HG02885 (cell line): ENCODE measurements at regions not wholly inside any gene's neighbourhood (a gene's known extent, or its start where the extent isn't known, plus 50 kb on each side); places are given as distances from the start of the nearest gene placed in this dataset.

Experiments used
- ATAC-seq: cut with Tn5 transposase; IDR thresholded peaks from one replicate; pipeline ENCODE4 v1.9.1; 2021; ENCODE audit warnings: mild to moderate bottlenecking; ENCODE audit not compliant: unreplicated experiment, poor library complexity

DNA sequence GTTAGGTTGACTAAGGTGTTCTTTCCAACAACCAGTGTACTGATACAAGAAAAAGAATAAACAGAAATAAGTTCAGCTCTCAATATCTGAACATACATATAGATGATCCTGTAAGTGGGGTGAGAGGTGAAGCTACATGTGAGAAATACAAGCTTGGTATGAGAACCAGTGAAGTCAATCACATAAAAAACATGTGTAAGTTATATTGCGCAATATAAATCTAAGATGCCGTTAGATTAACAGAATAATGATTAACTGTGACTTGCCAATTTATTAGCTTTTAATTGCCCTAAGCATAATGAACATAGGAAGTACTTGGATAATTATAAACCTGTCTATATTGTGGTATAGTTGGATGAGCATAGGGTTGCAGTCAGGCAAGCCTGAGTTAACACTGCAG is 1597.1 kb upstream of the GOT2 start:
- no peak for ATAC-seq

DNA sequence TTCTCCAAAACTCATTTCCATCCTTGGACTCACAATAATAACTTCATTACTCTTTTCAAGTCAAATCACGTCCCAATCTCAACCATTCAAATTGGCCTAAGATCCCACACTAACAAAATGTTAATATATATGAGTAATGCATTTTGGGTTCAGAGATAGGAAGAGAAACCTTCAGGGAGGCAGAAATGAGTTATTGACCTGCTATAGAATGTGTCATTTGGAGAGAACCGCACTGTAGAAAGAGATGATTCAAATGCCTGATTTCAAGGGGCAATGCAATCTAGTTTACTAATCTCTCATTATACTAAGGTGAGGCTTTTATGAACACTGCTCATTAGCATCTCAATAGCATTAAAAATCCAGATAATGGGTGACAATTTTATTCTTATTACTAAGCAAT is 1595.0 kb upstream of the GOT2 start:
- no peak for ATAC-seq

DNA sequence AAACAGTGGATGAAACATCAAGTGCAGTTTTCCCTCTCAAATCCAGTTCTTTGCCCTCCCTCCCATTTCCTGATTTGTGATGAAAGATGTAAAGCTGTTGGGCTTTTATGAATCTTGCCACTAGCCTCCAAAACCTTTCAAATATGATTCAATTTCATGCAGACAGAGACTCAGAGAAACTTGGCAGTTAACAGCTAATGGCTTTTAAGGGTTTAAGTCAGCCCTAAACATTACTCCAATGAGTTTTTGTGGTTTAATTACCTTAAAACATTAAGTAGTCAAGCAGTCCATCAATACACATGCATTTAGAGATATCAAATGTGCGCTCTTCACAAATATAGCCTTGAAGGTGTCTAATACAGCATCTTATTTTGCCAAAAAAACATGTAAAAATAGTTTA is 1594.0 kb upstream of the GOT2 start:
- ATAC-seq, result no peak

DNA sequence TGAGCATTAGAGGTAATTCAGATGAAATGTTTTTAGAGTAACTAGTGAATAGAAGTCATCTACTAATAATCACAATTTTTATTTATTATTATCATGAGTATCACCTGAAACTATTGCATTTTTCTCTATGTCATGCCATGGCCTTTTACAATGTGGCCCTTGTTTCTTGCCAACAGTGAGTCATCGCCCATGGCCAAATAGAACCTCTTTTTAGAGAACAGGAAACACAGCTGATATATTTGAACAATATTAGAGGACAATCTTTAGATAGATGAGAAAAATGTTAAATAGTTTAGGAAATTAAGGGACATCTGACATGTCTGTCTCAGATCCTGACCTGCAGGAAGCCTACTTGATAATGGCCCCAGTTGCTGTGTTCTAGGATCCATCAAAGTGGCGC is 1584.4 kb upstream of the GOT2 start:
- ATAC-seq, result no peak

DNA sequence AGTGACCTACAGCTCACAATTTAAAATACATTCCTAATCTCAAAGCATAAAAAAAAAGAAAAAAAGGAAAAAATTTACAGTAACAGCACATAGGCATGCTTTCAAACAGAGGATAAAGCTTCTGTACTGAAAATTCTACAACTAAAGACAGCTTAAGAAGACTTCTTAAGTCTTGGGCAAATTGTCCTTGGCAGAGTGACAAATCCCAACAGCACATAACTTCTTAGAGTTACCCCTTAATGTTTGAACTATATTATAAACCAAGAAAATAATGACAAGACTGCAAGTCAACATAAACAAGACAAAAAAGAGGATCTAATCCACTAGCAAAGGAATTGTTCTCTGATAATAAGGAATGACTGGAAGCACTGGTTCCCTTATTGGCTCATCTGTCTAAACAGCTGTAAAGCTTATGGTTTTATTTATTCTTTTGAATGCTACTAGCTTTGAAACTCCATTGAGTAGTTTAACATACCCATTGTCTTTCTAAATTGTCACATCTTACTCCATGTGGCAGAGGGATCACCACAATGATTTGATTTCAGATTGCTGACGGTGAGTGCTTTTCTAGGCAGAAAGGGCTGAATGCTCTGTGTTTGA is 1576.8 kb upstream of the GOT2 start:
- ATAC-seq, result no peak

DNA sequence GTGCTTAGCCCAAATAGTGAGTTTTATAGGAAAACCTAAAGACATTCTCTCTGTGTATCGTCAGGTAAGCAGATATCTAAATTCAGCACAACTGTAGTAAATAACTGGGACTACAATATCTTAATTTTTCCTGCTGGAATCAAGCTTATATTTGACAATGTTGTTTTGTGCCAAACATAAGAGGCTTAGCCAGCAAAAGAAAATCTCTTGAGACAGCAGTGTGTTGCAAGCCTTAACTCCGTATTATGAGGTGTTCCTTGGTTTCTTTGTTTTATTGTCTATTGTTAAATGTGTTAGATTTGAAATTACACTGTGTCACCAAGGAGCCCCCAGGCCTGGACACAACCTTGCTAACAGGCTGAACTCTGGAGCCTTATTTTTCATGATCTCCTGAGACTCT is 1570.6 kb upstream of the GOT2 start:
- ATAC-seq, result no peak

DNA sequence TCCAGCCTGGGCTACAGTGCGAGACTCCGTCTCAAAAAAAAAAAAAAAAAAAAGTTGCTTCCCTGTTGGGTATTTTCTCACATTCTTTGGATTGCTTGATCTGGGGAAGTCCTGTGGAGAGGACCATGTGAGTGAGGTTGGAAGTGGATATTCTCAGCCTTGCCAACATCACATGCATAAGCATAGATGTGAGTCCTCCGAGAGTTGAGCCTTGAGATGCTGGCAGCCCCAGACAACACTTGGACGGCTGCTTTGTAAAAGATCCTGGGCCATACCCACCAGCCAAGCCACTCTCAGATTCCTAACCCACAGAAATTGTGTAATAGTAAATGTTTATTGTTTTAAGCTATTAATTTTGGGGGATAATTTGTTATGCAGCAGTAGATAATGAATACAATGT is 1570.0 kb upstream of the GOT2 start:
- no peak for ATAC-seq

DNA sequence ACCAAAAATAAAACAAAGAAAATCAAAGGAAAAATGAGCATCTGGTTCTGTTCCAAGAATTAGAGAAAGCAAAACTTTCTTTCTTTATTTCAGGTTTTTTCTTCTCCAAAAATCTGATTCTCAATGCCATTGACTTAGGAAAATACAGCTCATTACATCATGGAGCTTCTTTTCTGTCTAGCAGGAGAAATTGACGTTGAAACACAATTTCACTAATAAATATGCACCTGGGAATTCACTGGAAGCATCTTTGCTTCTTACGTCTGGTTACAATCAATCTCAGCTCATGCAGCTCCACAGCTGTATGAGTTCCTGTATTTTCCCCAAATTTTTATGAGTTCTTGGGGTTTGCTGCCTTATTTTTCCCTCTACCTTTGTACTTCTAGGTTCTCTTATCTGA is 1568.6 kb upstream of the GOT2 start:
- ATAC-seq, result no peak

DNA sequence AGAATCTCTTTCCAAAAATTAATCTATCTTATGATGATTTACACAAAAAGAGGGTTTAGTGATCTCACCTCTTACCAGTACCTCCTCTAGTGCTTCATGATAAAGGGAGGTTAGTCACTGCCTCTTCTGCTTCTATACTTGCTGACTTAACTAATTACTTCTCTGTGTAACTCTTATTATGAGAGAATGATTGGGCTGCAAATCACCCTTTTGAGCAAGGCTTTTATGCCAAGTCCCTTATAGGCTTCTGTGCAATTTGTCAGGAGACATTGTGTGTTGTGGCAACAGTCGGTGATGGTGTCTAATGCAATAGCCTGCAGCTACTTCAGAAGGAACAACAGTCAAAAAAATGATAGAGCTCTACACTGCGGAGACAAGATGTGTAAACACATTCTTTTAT is 1568.1 kb upstream of the GOT2 start:
- ATAC-seq, result no peak

DNA sequence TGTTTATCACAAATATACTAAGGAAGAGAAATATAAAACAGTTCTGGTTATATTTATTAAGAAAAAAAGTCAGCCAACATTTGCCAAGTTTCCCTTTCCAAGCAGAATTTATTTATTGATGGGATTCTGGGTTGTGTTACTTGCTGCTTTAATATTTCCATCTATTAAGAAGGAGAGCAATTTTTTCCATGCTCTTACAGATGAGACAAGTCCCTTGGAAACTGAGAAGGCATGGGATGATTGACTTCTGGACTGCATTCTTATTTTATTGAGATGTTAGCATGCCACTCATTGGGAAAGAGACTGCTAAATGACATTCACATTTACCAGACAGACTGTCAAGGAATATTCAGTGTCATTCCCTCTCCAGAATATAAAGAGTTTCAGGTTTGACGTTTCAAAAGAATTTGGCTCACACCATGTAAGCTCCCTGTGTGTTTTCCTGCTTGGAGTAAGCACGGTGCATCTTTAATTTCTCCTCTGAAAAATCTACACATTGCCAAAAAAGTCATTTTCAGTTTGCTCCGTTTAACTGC is 1565.2 kb upstream of the GOT2 start:
- ATAC-seq, result no peak

DNA sequence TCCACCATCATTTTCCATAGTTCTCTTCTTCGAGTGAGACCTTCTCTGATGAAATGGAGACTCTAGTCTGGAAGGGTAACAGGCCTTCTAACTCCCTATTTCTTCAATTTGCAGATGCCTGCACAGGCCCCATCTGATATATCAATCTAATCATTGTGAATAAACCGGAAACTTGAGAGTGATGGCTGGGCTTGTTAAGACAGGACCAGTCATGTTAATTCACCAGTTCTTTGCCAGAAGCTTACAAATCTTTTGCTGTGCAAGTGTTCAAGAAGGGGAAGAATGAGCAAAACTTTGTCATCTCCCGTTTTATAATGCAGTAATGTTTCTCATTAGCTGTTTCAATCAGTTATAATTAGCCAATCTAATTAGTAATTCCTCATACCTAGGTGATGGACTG is 1561.3 kb upstream of the GOT2 start:
- no peak for ATAC-seq

DNA sequence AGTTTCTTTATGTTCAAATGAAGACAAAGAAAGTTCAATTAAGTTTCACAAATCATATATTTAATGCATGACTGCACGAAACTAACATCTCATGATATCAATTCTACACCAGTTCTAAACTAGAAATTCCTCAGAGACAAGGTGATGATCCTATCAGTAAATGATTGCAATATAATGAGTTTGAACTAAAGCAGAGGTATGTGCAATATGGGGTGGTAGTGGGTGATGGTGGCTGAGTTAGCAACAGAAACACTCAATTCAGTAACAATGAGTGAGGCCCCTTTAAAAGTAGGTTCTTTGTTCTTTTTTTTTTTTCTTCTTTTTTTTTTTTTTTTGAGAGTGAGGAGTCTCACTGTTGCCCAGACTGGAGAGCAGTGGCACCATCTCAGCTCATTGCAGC is 1551.7 kb upstream of the GOT2 start:
- ATAC-seq, result no peak

DNA sequence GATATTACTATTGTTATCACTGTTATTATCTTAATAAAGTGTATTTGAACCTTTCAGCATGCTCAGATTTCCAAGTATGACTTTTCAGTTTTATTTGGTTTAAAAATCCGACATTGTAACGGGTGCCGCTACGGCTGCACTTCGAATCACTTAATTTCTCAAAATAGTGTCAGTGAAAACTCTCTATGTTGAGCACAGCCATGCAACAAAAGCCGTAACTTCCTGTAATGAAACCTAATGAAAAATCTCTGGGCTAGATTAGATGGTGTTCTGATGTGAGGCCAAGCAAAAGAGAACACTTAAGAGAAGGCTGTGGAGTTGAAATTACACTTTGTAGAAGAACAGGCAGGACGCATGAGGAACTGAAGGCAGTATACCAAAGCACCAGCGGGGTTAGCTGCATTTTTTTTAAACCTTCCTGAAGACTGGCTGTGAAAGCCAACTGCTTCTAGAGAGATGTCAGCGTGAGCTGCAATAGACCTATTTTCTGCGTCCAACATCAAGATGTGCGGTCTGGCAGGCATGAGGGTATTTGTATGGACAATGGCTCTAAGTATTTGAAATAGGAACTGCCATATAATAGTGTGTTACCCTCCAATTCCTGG is 1545.0 kb upstream of the GOT2 start:
- no peak for ATAC-seq

DNA sequence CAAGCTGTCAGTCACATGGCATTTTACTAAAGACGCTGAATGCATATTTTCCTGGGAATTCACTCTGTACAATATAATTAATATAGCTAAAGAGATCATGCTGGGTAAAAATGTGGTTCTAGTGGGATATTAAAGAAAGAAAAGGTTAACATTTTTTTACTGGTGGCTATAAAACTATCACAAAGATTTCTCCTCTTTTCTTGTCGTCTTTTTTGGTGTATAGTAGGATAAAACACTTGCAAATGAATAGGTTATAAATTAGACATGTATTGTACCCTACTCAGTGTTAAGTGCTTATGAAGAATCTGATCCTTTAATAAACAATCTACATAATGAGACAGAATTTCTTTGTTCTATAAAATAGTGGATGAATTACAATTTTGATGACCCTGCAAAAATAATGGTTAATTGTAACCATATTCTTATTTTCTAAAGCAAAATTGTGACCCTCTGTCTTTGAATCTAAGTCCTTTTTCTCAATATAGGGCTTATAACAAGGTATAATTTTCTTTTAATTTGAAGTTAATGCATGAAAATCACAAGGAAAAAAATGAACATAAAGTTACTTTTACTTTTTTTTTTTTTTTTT is 1540.4 kb upstream of the GOT2 start:
- ATAC-seq, result no peak

DNA sequence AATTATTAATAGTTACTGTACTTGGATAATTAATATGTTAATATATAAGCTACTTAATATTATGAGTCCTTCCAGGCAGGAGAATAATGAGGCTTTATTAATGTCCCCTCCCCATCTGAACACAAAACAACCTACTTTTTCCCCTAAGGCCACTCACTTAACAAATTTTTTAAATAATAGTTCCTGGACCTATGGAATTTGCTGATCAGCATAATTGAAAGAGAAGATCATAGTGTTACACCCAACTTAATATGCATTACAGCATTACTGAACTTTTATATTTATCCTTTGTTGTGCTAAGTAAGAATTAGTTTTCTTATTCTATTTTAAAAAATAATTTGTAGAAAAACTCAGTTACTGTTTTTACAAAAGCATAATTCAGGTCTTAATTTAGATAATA is 1537.7 kb upstream of the GOT2 start:
- no peak for ATAC-seq

DNA sequence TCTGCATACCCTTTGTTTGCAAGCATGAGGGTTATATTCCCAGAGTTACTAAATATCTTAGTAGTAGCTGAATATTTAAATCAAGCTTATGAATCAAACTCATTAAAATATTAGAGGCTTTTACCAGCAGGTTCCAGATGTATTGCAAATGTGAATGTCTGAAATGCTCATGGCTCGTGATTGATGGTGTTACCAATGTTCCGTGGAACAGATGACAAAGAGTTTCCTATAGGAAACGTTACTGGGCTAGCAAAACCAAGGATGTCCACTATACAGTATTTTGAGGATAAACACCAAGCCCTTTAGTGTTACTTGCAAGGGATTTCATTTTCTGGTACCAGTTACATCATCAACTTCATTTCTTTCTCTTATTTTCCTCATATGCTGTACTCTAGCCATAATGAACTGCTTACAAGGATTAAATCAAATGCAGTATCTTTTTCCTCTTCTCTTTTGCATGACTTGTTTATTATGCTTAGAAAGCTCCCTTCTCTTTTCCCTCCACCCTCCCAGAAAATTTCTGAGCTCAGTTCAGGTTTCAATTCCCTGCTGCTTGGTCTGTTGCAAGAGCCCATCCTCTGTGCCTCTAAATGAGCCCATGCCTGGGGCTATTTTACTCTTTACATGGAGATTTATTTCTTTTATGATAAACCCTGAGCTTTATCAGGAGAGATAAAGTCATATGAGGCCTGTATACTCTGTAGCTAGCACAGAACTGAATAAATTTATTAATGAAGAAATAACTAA is 1537.1 kb upstream of the GOT2 start:
- ATAC-seq, result no peak

DNA sequence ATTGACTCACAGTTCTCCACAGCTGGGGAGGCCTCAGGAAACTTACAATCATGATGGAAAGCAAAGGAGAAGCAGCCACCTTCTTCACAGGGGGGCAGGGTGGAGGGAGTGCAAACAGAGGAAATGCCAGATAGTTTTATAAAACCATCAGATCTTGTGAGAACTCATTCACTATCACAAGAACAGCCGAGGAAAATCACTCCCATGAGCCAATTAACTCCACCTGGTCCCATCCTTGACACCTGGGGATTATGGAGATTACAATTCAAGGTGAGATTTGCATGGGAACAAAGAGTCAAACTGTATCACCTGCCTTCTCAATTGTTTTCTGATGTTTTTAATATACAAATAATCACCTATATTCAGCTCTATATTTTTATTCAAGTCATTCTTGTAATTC is 1527.3 kb upstream of the GOT2 start:
- no peak for ATAC-seq

DNA sequence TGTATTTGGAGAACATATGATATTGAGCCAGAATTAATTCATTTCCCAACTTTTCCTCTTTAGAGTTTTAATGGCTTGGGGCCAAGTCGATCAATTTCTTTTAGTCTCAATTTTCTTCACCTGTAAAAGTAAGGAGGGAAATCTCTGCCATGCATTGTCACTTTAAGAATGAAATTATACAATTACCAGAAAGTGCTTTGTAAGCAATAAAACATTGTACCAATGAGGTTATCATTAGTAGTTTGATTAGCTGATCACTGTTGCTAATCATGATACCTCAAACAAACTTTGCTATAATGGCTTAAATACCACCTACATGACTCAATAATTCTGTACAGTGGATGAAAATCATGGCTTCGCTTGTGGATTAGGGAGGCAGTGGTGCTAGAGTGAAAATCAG is 1525.8 kb upstream of the GOT2 start:
- ATAC-seq, result no peak

DNA sequence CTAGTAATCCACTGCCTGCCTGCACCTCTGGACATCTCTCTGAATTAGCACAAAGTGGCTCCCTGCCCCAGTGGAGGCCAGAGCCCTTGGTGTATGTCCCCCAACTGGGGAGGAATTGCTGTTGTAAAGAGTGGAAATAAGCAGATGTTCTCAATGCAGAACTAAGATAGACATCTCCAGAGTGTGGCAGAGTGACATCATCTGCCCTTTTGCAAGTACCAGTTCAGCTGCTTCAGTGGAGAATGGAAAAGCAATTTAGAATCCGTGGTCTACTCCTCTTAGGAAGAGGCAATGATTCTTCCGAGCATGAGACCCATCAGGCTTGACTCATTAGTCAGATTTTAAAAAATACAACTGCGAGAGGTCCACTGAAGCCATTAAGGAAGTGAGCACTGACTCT is 1512.0 kb upstream of the GOT2 start:
- ATAC-seq, result no peak

DNA sequence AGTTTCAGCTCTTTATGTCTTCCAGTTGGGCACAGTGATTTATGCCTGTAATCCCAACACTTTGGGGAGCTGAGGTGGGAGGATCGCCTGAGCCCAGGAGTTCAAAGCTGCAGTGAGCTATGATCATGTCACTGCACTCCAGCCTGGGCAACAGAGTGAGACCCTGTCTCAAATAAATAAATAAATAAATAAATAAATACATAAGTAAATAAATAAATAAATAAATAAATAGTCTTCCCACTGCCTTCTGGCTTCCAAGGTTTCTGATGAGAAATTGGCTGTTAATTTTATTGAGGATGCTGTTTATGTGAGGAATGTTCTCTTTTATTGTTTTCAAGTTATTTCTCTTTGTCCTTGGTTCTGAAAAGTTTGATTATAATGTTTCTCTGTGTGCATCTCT is 1507.6 kb upstream of the GOT2 start:
- ATAC-seq, result no peak

DNA sequence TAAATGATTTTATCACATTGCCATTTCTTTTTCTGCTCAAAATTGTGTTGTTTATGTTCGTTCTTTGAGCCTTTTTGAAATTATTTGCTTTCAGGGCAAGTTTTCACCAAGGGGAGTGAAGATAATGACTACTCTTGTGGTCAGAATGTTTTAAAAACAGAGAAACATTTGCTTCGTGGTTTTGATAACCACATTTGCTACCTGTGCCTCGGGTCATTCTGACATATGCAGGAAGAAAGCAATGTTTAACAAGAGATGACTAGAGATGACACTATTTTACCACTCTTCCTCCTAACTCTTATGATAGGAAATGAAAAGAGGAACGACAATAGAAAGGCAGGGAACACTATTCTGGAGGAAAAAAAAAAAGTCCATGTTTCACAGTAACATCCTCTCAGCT is 1496.5 kb upstream of the GOT2 start:
- ATAC-seq, result no peak
